Neural progenitor cell (in vitro differentiated cells): ENCODE measurements at regions not wholly inside any gene's neighbourhood (a gene's known extent, or its start where the extent isn't known, plus 50 kb on each side); places are given as distances from the start of the nearest gene placed in this dataset.

Experiments used
- DNase-seq: peaks from one replicate; pipeline ENCODE4 v3.0.0-alpha.2; 2016; ENCODE audit warnings: low spot score
- H2AFZ ChIP-seq: fragments of 200-600 bp; sonication (generic); replicated peaks from 2 replicates; pipeline ENCODE4 v1.6.1; 2016; ENCODE audit warnings: antibody characterized with exemption
- H3F3A ChIP-seq: fragments of 200-600 bp; sonication (generic); 2 replicates; pipeline ENCODE4 v1.6.1; 2016; ENCODE audit warnings: antibody characterized with exemption, low read depth
- H3K27ac ChIP-seq: fragments of 200-600 bp; sonication (generic); 2 replicates; pipeline ENCODE4 v1.5.1; 2016; ENCODE audit warnings: mild to moderate bottlenecking
- H3K27me3 ChIP-seq: fragments of 200-600 bp; sonication (generic); 2 replicates; pipeline ENCODE4 v1.6.1; 2016; ENCODE audit warnings: mild to moderate bottlenecking, moderate library complexity
- H3K36me3 ChIP-seq: fragments of 200-600 bp; sonication (generic); 2 replicates; pipeline ENCODE4 v1.5.1; 2016
- H3K4me1 ChIP-seq: fragments of 200-600 bp; sonication (generic); 2 replicates; pipeline ENCODE4 v1.6.1; 2016; ENCODE audit warnings: mixed run types
- H3K4me2 ChIP-seq: fragments of 200-600 bp; sonication (generic); 2 replicates; pipeline ENCODE4 v1.6.1; 2016
- H3K4me3 ChIP-seq: fragments of 200-600 bp; sonication (generic); 2 replicates; pipeline ENCODE4 v1.5.1; 2016
- H3K79me2 ChIP-seq: fragments of 200-600 bp; sonication (generic); 2 replicates; pipeline ENCODE4 v1.6.1; 2016; ENCODE audit warnings: low read depth
- H3K9ac ChIP-seq: fragments of 200-600 bp; sonication (generic); 2 replicates; pipeline ENCODE4 v1.6.1; 2016
- H3K9me3 ChIP-seq: fragments of 200-600 bp; sonication (generic); 2 replicates; pipeline ENCODE4 v1.5.1; 2016; ENCODE audit warnings: low read depth
- H4K20me1 ChIP-seq: fragments of 200-600 bp; sonication (generic); 2 replicates; pipeline ENCODE4 v1.6.1; 2016; ENCODE audit warnings: low read depth
- H3K27ac Mint-ChIP-seq: 3 replicates; pipeline ENCODE4 v1.8.0; 2021; ENCODE audit warnings: mixed read lengths
- H3K27me3 Mint-ChIP-seq: 2 replicates; pipeline ENCODE4 v1.8.0; 2022; ENCODE audit warnings: low read depth, mild to moderate bottlenecking, inconsistent platforms, moderate library complexity, mixed read lengths; ENCODE audit not compliant: insufficient read depth
- H3K36me3 Mint-ChIP-seq: 3 replicates; pipeline ENCODE4 v1.8.0; 2021; ENCODE audit warnings: mixed read lengths
- H3K4me1 Mint-ChIP-seq: 3 replicates; pipeline ENCODE4 v1.8.0; 2021; ENCODE audit warnings: mixed read lengths
- H3K4me3 Mint-ChIP-seq: 3 replicates; pipeline ENCODE4 v1.8.0; 2021; ENCODE audit warnings: mild to moderate bottlenecking, moderate library complexity, mixed read lengths
- H3K9me3 Mint-ChIP-seq: 3 replicates; pipeline ENCODE4 v1.8.0; 2020; ENCODE audit warnings: mixed read lengths
- EZH2 ChIP-seq: fragments of 200-600 bp; sonication (generic); IDR thresholded peaks from 2 replicates; pipeline ENCODE4 v1.6.1; 2017; ENCODE audit warnings: antibody characterized with exemption, mild to moderate bottlenecking, moderate library complexity
- EZH2phosphoT487 ChIP-seq: fragments of 200-600 bp; sonication (generic); IDR thresholded peaks from 2 replicates; pipeline ENCODE4 v1.6.1; 2017; ENCODE audit warnings: antibody characterized with exemption
- TF ChIP-seq, protein P1 (sequence below): fragments of 200-600 bp; sonication (generic); IDR thresholded peaks from 2 replicates; pipeline ENCODE4 v1.5.1; 2017; ENCODE audit warnings: antibody characterized with exemption, mild to moderate bottlenecking

DNA sequence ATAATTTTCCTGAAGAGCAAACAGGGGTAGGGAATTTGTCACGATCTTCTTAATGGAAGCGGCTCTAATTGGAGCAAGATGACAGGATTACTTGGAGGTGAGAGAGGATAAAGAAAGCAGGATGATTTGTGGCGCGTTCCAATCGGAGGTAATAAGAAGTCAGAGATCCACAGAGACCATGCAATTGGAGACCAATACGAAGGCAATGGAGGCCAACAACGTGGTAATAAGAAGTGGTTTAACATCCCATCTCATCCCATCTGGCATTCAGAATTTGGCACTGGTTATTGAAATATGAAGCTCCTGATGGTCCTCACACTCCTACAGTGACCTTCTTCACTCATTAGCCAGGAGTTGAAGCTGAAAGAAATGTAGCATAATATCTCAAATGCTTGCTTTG, 130.6 kb downstream of the DLEU7 start:
- Mint-ChIP-seq H3K36me3 (no peaks in the 10 kb centered on the region), H3K27me3 (peaks cover 5% of the 10 kb centered on the region), H3K4me3 (no peak overlapping the region), H3K9me3 (no peaks in the 10 kb centered on the region), H3K4me1 (peaks cover 3% of the 10 kb centered on the region), H3K27ac (no peak overlapping the region)
- H3F3A ChIP-seq: no peaks in the 10 kb centered on the region
- no peaks in the 10 kb centered on the region for H3K79me2 ChIP-seq
- H3K4me1 ChIP-seq: no peaks in the 10 kb centered on the region
- H3K9ac ChIP-seq: no peak overlapping the region
- no peaks in the 10 kb centered on the region for H3K9me3 ChIP-seq
- H4K20me1 ChIP-seq: no peaks in the 10 kb centered on the region
- H3K4me3 ChIP-seq: no peak overlapping the region
- DNase-seq: no peak
- no peaks in the 10 kb centered on the region for H3K36me3 ChIP-seq
- no peak for TF ChIP-seq EZH2phosphoT487
- no peak for TF ChIP-seq EZH2
- TF ChIP-seq, protein P1, sequence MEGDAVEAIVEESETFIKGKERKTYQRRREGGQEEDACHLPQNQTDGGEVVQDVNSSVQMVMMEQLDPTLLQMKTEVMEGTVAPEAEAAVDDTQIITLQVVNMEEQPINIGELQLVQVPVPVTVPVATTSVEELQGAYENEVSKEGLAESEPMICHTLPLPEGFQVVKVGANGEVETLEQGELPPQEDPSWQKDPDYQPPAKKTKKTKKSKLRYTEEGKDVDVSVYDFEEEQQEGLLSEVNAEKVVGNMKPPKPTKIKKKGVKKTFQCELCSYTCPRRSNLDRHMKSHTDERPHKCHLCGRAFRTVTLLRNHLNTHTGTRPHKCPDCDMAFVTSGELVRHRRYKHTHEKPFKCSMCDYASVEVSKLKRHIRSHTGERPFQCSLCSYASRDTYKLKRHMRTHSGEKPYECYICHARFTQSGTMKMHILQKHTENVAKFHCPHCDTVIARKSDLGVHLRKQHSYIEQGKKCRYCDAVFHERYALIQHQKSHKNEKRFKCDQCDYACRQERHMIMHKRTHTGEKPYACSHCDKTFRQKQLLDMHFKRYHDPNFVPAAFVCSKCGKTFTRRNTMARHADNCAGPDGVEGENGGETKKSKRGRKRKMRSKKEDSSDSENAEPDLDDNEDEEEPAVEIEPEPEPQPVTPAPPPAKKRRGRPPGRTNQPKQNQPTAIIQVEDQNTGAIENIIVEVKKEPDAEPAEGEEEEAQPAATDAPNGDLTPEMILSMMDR: no peak
- H3K4me2 ChIP-seq: no peak overlapping the region
- no peak overlapping the region for H3K27ac ChIP-seq
- no peaks in the 10 kb centered on the region for H3K27me3 ChIP-seq
- H2AFZ ChIP-seq: no peak overlapping the region

DNA sequence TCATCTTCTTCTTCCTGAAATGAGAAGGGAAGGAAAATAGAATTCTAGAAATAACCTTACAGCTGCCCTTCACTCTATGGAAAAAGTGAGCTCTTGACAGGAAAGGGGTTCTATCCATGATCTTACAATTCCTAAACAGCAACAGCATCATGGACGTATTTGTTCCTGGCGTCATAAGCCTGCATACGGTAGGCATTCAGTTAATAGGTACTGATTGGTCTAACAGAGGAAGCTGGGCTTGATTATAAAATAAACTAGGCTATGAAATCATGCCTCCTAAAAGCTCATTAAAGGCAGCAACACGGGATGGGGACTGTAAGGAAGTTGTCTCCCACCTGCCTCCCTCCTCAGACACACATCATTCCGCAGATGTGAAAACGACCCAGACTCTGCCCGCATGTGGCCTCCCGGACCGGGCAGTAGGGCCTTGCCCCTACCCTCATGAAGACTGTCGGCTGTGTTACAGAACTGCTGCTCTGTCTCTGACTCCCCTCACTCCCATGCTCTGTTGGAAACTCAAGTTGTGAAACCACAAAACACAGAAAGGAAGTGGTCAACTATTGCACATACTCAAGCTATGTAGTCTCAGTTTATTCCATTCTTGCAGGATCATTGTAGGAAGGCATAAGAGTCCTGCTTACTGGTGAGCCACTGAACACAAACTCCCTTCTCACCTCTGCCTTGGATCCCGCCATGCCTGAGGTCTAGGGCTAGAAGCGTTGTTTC, 129.8 kb downstream of the DLEU7 start:
- Histone ChIP-seq H2AFZ (no peak overlapping the region), H3K9ac (no peak overlapping the region), H3K79me2 (no peaks in the 10 kb centered on the region), H3F3A (no peaks in the 10 kb centered on the region), H3K27me3 (no peaks in the 10 kb centered on the region), H4K20me1 (no peaks in the 10 kb centered on the region), H3K4me1 (no peaks in the 10 kb centered on the region), H3K9me3 (no peaks in the 10 kb centered on the region), H3K4me2 (no peak overlapping the region), H3K4me3 (no peak overlapping the region), H3K36me3 (no peaks in the 10 kb centered on the region), H3K27ac (no peak overlapping the region)
- TF ChIP-seq EZH2phosphoT487 (no peak), EZH2 (no peak)
- TF ChIP-seq, protein P1: no peak
- Mint-ChIP-seq H3K4me3 (no peak overlapping the region), H3K27ac (no peak overlapping the region), H3K9me3 (no peaks in the 10 kb centered on the region), H3K27me3 (peaks cover 5% of the 10 kb centered on the region), H3K4me1 (peaks cover 3% of the 10 kb centered on the region), H3K36me3 (no peaks in the 10 kb centered on the region)
- no peak for DNase-seq

DNA sequence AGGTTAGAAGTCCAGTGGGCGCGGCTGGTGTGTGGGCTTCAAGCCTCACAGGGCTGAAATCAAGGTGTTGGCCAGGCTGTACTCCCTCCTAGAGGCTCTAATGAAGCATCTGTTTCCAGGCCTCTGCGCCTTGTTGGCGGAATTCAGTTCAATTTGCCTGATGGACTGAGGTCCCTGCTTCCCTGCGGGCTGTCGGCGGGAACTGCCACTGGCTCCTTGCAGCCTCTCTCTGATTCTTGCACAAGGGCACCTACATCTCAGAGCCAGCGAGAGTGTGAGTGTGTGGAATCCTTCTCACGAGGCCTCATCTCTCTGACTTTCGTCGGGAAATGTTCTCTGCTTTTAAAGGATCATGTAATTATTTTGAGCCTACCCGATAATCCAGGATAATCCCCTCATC, 128.6 kb downstream of the DLEU7 start:
- no peak overlapping the region for H3K9ac ChIP-seq
- no peak for DNase-seq
- no peaks in the 10 kb centered on the region for H3K9me3 Mint-ChIP-seq
- H3K79me2 ChIP-seq: no peaks in the 10 kb centered on the region
- H3K27ac Mint-ChIP-seq: peak overlapping the region; percentile 25
- no peak overlapping the region for H3K4me2 ChIP-seq
- no peaks in the 10 kb centered on the region for H4K20me1 ChIP-seq
- no peaks in the 10 kb centered on the region for H3K9me3 ChIP-seq
- peaks cover 3% of the 10 kb centered on the region for H3K4me1 Mint-ChIP-seq
- no peak for TF ChIP-seq EZH2
- TF ChIP-seq EZH2phosphoT487: no peak
- TF ChIP-seq, protein P1: no peak
- no peak overlapping the region for H3K27ac ChIP-seq
- H2AFZ ChIP-seq: no peak overlapping the region
- no peaks in the 10 kb centered on the region for H3K4me1 ChIP-seq
- peaks cover 5% of the 10 kb centered on the region for H3K27me3 Mint-ChIP-seq
- no peaks in the 10 kb centered on the region for H3F3A ChIP-seq
- no peak overlapping the region for H3K4me3 Mint-ChIP-seq
- no peaks in the 10 kb centered on the region for H3K27me3 ChIP-seq
- H3K36me3 Mint-ChIP-seq: no peaks in the 10 kb centered on the region
- H3K36me3 ChIP-seq: no peaks in the 10 kb centered on the region
- no peak overlapping the region for H3K4me3 ChIP-seq
